GM12892 (cell line): ENCODE measurements at regions not wholly inside any gene's neighbourhood (a gene's known extent, or its start where the extent isn't known, plus 50 kb on each side); places are given as distances from the start of the nearest gene placed in this dataset.

Source experiments
- POLR2A ChIP-seq: IDR thresholded peaks from 2 replicates; pipeline ENCODE4 v1.6.1; 2011; ENCODE audit warnings: low read depth, low read length, control low read depth
- POLR2AphosphoS5 ChIP-seq: IDR thresholded peaks from 2 replicates; pipeline ENCODE4 v1.6.1; 2011; ENCODE audit warnings: low read depth, low read length, control low read depth
- TAF1 ChIP-seq: IDR thresholded peaks from 2 replicates; pipeline ENCODE4 v1.6.1; 2011; ENCODE audit warnings: low read depth, mild to moderate bottlenecking, control low read depth, low read length, borderline replicate concordance

GRCh38 chr2:59588286-59588685 is 965.2 kb downstream of the BCL11A start:
- TF ChIP-seq POLR2A: no peak
- TF ChIP-seq TAF1: no peak
- no peak for TF ChIP-seq POLR2AphosphoS5
